ENCODE measurements at regions not wholly inside any gene's neighbourhood (a gene's known extent, or its start where the extent isn't known, plus 50 kb on each side); places are given as distances from the start of the nearest gene placed in this dataset.

DNA sequence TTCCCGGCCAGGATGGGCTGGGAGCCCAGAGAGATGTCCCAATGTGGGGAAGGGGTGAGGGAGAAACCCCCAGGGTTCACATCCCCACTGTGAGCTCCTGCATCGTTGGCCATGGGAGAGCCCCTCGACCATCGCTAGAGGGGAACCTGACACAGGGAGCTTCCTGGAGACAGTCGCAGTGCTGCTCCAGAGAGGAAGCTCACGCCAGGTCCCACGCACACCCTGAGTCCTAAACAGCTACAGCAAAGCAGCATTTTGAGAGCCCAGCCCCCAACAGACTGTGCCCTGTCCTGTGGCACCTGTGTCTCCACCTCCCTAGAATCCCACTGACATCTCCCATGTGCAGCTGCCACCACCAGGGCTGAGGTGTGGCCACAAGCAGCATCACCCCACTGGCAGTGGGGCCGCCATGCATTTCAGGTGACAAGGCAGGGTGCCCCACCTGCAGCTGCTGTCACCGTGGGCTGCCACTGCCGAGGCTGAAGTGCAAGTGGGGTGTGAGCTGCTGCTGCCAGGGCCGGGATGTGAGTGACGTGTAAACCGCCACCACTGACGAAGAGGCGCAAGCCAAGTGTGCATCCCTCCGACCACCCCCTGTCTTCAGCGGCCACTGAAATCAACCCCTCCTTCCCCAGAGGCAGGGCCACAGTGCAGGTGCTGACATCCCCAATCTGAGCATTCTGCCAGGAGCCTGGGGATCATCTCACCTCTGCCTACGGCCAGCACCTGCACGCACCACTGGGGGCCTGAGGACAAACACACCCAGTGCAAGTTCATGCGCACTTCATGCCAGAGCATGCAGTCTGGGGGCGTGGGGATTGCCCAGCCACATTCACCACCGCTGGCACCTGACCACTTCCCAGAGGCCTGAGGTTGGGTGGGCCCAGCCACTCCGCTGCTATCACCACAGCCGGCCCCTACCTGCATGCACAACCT is 467.7 kb upstream of the SALL3 start:
- TF ChIP-seq, protein P1, sequence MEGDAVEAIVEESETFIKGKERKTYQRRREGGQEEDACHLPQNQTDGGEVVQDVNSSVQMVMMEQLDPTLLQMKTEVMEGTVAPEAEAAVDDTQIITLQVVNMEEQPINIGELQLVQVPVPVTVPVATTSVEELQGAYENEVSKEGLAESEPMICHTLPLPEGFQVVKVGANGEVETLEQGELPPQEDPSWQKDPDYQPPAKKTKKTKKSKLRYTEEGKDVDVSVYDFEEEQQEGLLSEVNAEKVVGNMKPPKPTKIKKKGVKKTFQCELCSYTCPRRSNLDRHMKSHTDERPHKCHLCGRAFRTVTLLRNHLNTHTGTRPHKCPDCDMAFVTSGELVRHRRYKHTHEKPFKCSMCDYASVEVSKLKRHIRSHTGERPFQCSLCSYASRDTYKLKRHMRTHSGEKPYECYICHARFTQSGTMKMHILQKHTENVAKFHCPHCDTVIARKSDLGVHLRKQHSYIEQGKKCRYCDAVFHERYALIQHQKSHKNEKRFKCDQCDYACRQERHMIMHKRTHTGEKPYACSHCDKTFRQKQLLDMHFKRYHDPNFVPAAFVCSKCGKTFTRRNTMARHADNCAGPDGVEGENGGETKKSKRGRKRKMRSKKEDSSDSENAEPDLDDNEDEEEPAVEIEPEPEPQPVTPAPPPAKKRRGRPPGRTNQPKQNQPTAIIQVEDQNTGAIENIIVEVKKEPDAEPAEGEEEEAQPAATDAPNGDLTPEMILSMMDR (IDR thresholded peaks at IDR 0.05; ENCODE audit: low read depth, low read length, poor library complexity, severe bottlenecking) = no peak
- no peak for TF ChIP-seq EZH2phosphoT487 (IDR thresholded peaks at IDR 0.05; ENCODE audit: borderline replicate concordance, low read length)
